ENCODE measurements at regions not wholly inside any gene's neighbourhood (a gene's known extent, or its start where the extent isn't known, plus 50 kb on each side); places are given as distances from the start of the nearest gene placed in this dataset.

- TF ChIP-seq CTCF (IDR thresholded peaks at IDR 0.05) (no peak), EP300 (IDR thresholded peaks at IDR 0.05) (no peak), POLR2AphosphoS5 (IDR thresholded peaks at IDR 0.05) (no peak), POLR2A (IDR thresholded peaks at IDR 0.05) (no peak)
Observed at GRCh38 chr3:56887402-56888025, 85.8 kb upstream of the ARHGEF3 start.

Measured in stomach (tissue), 4 donors.